Jurkat, Clone E6-1 (cell line): ENCODE measurements at regions not wholly inside any gene's neighbourhood (a gene's known extent, or its start where the extent isn't known, plus 50 kb on each side); places are given as distances from the start of the nearest gene placed in this dataset.

Experiments used
- DNase-seq: peaks from one replicate; pipeline ENCODE4 v3.0.0-alpha.2; 2011; ENCODE audit warnings: low read depth, low spot score
- H3K4me3 ChIP-seq: 2 replicates; pipeline ENCODE4 v1.5.1; 2011; ENCODE audit warnings: mild to moderate bottlenecking, low read length, control low read depth, moderate library complexity

DNA sequence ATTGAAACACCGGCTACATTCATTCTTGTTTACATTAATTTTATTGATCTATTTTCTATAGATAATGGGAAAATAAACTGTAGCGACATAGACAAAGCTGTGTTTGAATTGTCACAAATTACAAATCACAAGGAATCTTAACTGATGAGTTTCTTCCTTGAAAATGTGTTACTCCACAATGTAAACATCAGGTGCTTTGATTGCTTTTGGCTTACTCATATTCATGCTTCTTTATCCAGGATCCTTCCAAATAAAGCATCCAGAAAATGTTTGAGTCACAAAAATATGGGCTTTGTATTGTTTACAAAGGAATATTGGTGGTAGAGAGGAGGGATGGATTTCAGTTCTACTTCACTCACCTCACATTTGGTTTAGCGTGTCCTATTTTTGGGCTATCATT lies 64.0 kb downstream of the BMP2 start:
- no peak for DNase-seq
- H3K4me3 ChIP-seq = no peak overlapping the region

DNA sequence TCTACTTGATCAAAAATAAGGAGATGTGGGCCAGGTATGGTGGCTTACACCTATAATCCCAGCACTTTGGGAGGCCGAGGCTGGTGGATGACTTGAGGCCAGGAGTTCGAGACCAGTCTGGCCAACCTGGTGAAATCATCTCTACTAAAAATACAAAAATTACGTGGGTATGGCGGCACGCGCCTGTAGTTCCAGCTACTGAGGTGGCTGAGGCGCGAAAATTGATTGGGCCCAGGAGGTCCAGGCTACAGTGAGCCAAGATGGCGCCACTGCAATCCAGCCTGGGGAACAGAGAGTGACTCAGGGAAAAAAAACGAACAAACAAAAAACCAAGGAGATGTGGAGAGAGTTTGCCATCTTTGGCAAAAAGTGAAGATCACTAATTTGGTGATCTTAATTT lies 65.3 kb downstream of the BMP2 start:
- no peak for DNase-seq

DNA sequence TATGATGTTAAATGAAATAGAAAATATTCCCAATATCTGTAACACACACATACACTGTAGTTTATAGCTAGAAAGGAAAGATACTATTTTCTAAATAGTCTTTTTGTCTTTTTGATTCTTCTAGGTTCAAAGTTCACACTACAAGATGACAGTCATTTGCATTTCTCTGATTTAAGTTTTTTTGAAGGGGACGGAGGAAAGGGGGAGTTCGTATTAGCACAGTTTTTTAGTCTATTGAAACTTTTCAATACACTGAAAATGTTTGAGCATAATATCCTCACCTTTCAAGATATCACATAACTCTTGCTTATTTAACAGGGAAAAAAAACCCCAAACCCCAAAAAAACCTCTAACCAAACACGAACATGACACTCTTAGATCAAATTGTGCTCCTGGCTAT lies 68.1 kb downstream of the BMP2 start:
- H3K4me3 ChIP-seq = no peak overlapping the region
- no peak for DNase-seq

More for the DNA sequence above, 65.3 kb downstream of the BMP2 start:
- H3K4me3 ChIP-seq = no peak overlapping the region

DNA sequence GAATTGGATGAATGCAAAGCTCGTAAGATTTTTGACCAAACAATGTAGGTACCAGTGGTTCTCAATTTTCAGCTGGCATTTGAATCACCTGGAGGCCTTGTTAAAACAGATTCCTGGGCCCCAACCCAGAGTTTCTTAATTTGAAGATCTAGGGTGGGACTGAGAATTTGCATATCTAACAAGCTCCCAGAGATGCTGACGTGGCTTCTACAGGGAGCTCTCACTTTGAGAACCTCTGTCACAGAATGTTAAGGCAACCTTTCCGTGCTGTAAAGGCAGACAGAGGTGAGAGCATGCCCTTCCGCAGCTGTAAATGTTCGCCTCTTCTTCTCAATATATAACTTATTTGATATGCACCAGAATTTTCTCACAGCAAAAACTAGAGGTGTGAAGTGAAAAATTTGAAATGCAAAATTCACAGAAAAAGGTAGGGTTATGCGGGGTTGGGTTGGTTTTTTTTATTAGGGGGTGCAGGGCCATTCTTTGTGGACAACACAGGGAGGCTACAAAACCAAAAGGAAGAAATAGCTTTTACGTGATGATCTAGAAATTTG lies 69.4 kb downstream of the BMP2 start:
- H3K4me3 ChIP-seq = no peak overlapping the region
- no peak for DNase-seq

DNA sequence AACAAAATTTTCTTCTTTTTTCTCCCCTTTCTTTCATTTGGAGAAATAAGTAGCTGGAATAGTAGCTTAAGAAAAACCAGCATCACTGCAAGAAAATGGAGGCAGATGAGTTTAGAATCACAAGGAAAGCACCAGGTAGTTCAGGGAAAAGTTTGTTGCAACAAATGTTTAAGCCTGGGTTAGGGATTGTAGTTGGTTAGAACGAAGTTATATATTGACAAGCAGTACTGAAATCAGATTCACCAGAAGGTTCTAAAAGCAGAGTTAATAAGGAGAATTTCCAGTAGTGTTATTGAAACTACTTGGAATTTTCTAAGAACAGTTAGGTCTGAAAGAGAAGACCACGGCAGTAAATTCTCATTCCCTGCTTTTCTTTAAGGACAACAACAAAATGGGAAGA lies 70.2 kb downstream of the BMP2 start:
- no peak for DNase-seq
- H3K4me3 ChIP-seq = no peak overlapping the region

DNA sequence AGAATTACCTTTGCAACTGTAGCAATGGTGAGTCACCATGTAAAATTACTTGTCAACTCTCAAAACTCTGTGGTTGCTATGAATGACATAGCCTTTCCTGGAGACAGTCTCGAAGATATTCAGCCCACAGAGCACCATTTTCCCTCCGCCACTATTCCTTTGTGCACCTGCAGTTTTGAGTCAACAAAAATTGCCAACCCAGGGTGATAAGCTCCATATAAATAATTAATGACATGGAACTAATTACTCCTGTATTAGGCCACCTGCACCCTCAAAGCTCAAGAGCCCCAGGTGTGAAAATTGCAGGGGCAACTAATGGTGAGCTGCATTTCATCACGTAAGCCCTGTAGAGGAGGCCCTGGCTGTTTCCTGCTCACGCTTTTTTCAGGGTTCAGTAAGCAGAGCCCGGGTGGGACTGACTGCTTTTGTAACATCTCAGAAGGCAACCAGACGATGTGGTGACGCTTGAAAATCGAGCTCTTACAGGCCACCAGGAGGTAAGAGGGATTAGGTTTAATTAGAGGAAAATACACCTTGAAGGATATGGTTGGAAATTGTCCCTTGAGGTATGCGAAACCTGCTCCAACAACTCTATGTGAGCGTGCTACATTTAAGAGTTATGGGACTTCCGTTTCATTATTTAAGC lies 70.8 kb downstream of the BMP2 start:
- DNase-seq = no peak
- H3K4me3 ChIP-seq = no peak overlapping the region

DNA sequence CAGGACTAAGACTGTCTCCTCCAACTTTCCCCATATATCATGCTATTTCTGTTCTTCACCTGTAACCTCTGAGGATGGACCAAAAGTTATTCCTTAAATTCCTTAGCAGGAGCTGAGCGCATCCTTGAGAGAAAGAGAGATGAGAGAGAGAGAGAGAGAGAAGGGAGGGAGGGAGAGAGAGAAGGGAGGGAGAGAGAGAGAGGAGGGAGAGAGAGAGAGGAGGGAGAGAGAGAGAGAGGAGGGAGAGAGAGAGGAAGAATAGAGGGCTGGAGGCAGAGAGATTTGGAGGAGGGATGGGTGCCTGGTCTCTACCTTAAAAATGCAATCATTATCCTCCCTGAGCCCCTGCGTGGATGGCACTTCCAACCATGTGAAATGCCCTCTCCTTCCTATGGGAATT lies 73.6 kb downstream of the BMP2 start:
- H3K4me3 ChIP-seq = no peak overlapping the region
- no peak for DNase-seq

DNA sequence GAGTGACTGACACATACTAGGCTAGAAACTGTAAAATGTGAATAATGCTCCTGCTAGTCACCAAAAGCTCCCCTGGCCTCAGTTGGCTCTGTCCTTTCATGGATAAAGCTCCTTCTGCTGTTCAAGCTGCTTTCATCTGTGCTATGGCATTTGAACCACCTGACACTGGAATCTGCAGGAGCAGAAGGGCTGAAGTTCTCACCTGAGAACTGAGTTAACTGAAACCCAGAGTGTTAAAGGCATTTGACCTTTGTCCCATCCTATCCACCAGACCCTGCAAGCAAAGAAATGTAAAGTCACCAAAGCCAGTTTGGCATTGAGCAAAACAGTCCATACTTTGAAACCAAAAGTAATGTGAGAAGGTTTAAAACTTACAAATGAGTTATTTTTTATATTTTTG lies 77.7 kb downstream of the BMP2 start:
- H3K4me3 ChIP-seq = no peak overlapping the region
- no peak for DNase-seq

DNA sequence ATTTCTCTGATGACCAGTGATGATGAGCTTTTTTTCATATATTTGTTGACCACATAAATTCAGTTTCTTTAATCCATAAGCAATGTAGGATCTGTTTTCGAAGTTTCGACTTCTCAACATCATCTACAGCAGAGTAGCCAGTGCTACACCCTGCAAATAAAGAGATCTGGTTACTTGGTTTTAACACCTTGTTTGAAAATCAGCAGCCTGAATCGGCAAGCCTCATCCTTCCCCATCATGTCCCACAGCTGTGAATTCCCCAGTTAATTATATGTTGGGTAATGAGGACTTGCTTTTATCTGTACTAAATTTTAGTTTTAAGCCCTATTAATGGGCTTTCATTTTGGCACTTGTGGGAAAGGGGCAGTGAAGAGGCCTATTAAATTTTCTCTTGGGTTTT lies 80.6 kb downstream of the BMP2 start:
- DNase-seq = no peak
- no peak overlapping the region for H3K4me3 ChIP-seq

DNA sequence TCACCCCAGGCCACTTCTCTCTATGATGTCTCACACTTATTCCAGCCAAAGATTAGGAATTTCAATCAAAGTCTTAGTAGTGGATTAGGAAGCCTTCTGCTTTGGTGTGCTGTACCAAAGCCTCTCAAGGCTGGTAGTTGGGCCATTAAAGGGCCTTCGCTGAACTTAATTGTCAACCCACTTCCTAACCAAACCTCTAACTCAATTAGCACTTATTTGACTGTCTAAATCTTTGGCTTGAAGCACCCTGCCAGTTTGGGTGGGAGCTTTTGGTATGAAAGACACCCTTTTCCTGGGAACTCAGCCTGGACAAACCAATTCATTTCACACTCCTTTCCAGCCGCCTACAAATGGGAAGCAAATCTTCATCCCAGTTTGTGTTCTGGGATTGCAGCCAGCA lies 81.5 kb downstream of the BMP2 start:
- DNase-seq = no peak
- H3K4me3 ChIP-seq = no peak overlapping the region

DNA sequence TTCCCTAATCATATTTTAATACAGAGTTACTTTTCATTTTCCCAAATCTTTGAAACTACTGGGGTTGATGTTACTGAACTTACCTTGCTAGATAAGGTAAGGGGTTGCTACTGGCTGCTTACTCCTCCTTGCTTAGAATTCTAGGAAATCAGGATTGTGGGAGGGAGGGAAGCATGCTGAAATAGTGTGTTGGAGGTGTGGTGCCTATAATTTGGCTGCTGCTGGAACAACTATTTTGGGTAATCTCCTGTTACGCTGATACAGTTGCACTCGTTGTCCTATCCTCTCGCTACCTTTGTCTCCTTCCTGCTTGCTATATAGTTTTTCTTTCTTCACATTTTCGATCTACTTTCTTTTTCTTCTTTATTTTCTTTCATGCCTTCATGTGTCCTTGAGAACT lies 83.7 kb downstream of the BMP2 start:
- no peak overlapping the region for H3K4me3 ChIP-seq
- no peak for DNase-seq

DNA sequence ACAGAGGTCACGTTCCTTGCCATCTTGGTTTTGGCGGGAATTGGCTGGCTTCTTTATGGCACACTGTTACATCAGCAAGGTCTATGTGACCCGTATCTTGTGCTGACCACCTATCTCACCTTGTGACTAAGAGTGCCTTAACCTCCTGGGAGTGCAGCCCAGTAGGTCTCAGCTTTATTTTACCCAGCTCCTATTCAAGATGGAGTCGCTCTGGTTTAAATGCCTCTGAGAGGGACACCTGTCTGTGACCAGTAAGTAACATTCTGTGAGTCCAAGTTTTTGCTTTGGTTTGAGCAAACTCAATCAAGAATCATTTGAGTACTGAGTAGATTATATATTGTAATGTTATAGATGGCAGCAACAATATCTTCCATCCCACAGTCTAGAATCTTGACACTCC lies 85.0 kb downstream of the BMP2 start:
- DNase-seq = no peak
- no peak overlapping the region for H3K4me3 ChIP-seq

DNA sequence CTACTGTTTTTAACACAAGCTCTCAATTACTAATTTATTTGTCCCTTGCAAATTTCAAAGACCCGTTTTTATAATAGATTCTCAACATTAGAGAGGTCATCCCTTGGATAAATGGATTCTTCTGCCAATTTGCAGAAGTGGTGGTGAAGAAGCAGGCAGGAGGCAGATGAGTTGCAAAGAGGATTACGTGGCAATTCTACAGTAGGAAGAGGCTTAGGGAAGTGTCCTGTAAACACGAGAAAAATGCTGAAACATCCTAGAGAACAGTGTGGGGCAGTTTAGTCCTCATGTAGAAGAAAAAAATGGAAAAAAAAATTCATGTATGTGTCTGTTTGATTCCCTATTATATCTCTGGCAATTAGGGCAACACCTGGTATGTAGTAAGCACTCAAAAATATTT lies 87.6 kb downstream of the BMP2 start:
- H3K4me3 ChIP-seq = no peak overlapping the region
- no peak for DNase-seq

DNA sequence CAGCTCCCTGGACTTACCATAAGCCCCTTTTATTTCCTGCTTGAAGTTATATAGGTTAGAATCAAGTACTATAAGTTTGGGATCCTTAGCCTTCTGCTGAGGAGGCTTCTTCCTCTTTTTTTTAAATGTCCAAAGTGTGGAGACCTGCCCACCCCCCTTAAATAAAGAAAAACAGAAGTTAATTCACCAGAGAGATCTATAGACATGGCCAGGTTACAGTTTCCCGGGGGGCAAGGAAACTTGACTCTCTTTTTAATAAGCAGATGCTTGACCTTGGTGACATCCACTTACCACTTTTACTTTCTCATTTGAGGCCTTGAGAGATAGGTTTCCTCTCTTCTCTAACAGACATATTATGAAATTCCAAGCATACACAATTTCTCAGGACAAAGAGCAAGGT lies 88.3 kb downstream of the BMP2 start:
- DNase-seq = no peak

DNA sequence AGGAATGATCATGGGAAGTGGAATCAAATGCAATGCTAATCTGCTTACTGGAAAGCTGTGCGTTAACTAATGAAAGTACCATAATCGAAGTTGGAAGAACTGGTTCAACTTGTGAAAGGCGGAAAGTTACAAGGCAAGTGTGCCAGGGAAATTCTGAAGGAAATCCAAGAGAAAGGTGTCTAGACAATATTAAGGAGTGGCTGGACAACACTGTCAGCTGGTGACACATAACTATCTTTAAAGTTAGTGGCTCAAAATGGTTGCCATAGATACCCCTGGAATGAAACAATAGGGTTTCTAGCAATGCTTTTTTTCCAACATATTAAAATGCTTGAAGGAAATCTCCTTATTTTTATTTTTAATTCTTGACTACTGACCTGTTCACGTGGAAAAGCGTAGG lies 90.4 kb downstream of the BMP2 start:
- DNase-seq = no peak
- H3K4me3 ChIP-seq = no peak overlapping the region

More for the DNA sequence above, 88.3 kb downstream of the BMP2 start:
- no peak overlapping the region for H3K4me3 ChIP-seq

DNA sequence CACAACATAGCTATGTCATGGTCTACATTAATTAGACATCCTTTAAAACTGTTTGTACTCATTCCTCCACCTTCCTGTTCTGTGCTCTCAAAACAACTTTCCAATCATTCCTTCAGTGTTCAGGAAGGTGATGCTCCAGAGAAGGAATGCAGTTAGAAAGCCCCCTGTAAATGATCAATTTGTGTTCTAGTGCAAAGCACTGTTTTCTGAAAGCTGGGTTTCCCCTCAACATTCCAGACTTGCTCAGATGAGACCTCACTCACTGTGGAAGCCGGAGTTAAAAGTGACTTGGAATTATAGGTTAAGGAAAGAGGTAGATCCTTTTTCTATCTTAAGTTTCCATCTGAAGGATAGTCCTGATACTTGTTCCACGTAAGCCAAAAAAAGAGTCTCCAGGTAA lies 95.9 kb downstream of the BMP2 start:
- DNase-seq = no peak
- H3K4me3 ChIP-seq = no peak overlapping the region

DNA sequence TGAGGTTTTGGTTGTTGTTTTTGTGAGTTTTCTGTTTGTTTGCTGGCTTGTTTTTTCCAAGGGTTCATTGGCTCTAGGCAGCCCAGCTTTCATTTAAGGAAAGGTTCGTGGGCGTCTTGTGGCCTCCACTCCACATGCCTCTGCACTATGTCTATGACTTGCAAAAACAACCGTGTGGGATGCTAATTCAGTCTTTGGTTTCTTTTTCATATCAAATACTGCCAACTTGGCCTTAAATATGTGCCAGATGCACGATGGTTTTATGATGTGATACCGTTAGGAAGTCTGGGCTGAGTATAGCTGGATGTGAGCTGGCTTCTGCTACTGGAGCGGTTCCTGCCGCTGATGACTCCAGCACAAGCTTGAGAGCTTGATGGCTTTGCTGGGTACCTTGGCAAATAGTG lies 96.3 kb downstream of the BMP2 start:
- no peak for DNase-seq
- no peak overlapping the region for H3K4me3 ChIP-seq

DNA sequence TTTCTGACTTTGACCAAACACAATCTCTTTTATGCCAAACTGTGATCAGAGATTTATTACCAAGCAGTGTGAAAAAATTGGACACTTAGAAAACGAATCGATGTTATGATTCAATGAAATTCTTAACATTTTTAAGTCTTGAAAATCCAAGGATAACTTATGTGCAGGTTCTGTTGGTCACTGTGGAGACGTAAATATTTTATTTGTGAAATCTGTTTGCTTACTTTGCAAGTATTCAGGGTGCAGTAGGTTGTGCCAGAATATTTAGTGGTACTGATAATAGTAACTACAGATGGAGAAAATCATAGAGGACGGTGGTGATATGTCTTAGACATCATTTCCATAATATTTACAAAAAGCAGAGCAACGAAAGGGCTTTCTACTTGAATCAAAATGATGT lies 97.3 kb downstream of the BMP2 start:
- DNase-seq = no peak
- no peak overlapping the region for H3K4me3 ChIP-seq

DNA sequence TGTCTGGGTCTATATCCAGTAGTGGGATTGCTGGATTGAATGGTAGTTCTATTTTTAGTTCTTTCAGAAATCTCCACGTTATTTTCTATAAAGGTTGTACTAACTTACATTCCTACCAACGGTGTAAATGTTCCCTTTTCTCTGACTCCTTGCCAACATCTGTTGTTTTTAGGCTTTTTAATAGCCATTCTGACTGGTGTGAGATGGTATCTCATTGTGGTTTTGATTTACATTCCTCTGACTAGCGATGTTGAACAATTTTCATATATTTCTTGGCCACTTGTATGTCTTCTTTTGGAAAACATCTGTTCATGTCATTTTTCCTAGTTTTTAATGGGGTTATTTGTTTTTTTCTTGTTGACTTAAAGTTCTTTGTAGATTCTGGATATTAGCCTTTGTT lies 99.3 kb downstream of the BMP2 start:
- H3K4me3 ChIP-seq = no peak overlapping the region
- DNase-seq = no peak

DNA sequence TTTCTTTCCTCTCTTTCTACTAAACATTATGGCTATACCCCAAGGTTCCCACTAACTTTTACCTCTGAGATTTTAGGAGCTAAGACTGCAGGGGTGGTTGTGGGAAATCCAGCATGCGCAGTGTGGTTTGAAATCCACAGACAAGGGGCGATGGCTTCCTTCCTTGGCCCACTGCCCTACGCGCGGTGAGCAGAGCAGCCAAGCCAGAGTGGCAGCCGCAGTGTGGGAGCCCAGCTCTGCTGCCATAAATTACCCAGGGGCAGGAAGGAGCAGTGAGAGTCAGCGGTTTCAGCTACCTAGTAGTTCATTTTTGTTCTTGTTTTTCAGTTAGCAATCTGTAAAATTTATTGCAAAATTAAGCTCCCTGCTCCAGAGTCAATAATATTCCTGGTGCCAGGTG lies 101.4 kb downstream of the BMP2 start:
- DNase-seq = no peak
- no peak overlapping the region for H3K4me3 ChIP-seq

DNA sequence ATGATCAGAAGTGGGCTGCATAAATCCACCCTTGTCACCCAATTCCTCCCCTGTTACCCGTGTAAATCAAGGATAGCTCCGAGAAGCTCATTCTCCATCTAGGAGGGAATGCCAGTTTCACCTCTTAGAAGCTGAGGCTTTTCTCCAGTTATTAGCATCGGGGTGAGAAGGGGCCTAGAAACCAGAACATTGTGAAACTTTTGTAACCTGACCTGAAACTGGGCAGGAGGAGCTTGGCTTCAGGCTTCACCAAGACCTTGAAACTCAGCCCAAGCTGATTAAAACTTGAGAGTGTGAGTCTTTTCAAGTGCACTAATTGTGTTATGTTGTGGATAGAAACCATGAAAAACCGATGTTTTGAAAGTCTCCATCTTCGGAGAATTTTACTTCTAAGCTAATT lies 103.1 kb downstream of the BMP2 start:
- H3K4me3 ChIP-seq = no peak overlapping the region
- DNase-seq = no peak

DNA sequence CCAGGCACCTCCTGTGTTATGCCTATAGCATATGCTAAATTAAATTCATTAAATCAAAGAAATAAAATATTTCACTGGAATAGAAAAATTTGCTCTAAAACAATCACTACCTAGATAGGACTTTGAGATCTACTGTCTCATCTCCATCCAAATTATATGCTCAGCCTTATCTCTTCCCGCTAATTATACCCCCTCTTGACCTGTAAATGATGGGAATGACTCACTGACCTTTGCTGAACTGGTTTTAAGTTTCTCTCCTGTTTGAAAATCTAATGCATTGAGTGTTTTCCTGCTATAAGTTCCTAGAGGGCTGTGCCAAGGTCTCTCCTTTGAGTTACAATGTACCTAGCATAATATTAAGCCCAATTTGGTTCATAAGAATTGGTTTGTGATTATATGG lies 110.1 kb downstream of the BMP2 start:
- DNase-seq = no peak
- no peak overlapping the region for H3K4me3 ChIP-seq
